ENCODE measurements at regions not wholly inside any gene's neighbourhood (a gene's known extent, or its start where the extent isn't known, plus 50 kb on each side); places are given as distances from the start of the nearest gene placed in this dataset.
"Not testable (repeated sequence)": the region's sequence is repeated elsewhere in the genome, so short reads cannot be mapped to it uniquely, and the experiment has no call there.

DNA sequence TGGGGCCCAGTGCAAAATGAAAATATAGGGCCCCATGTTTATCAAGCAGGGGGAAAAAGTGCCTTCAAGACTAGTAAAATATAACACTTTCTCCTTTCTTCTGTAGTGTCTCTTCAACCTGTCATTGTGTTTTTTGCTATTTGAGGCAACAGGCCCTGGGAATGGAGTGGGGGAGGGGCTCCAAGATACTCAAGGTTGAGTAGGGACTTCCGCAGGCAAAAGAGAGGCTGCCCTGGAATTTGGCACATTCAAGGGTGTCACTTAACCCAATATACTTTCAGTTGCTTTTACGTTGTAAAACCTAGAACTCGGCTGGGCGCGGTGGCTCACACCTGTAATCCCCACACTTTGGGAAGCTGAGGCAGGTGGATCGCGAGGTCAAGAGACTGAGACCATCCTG, 154.9 kb downstream of the ALDH8A1 start:
- Histone ChIP-seq H3K27ac (no peak overlapping the region), H3K27me3 (ENCODE audit: insufficient read depth, low read depth, severe bottlenecking) (no peaks in the 10 kb centered on the region), H3K4me3 (ENCODE audit: low read depth, low read length) (no peak overlapping the region), H3K36me3 (no peaks in the 10 kb centered on the region), H3K9me3 (ENCODE audit: severe bottlenecking) (peaks cover 10% of the 10 kb centered on the region)
- TF ChIP-seq, protein P1, sequence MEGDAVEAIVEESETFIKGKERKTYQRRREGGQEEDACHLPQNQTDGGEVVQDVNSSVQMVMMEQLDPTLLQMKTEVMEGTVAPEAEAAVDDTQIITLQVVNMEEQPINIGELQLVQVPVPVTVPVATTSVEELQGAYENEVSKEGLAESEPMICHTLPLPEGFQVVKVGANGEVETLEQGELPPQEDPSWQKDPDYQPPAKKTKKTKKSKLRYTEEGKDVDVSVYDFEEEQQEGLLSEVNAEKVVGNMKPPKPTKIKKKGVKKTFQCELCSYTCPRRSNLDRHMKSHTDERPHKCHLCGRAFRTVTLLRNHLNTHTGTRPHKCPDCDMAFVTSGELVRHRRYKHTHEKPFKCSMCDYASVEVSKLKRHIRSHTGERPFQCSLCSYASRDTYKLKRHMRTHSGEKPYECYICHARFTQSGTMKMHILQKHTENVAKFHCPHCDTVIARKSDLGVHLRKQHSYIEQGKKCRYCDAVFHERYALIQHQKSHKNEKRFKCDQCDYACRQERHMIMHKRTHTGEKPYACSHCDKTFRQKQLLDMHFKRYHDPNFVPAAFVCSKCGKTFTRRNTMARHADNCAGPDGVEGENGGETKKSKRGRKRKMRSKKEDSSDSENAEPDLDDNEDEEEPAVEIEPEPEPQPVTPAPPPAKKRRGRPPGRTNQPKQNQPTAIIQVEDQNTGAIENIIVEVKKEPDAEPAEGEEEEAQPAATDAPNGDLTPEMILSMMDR (IDR thresholded peaks at IDR 0.05; ENCODE audit: low read depth, low read length) = no peak
- no peak for DNase-seq

DNA sequence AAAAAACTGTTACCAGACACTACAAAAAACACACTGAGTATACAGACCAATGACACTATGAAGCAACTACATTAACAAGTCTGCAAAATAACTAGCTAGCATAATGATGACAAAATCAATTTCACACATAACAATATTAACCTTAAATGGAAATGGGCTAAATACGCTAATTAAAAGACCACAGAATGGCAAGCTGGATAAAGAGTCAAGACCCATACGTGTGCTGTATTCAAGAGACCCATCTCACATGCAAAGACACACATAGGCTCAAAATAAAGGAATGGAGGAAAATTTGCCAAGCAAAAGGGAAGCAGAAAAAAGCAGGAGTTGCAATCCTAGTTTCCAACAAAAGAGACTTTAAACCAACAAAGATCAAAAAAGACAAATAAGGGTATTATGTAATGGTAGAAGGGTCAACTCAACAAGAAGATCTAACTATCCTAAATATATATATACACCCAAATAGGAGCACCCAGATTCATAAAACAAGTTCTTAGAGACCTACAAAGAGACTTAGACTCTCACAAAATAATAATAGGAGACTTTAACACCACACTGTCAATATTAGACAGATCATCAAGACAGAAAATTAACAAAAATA, 158.6 kb downstream of the ALDH8A1 start:
- H3K36me3 ChIP-seq; H3K27me3 ChIP-seq (ENCODE audit: insufficient read depth, low read depth, severe bottlenecking); DNase-seq; H3K27ac ChIP-seq; H3K4me3 ChIP-seq (ENCODE audit: low read depth, low read length): not testable (repeated sequence)
- H3K9me3 ChIP-seq (ENCODE audit: severe bottlenecking) = peaks cover 10% of the 10 kb centered on the region

DNA sequence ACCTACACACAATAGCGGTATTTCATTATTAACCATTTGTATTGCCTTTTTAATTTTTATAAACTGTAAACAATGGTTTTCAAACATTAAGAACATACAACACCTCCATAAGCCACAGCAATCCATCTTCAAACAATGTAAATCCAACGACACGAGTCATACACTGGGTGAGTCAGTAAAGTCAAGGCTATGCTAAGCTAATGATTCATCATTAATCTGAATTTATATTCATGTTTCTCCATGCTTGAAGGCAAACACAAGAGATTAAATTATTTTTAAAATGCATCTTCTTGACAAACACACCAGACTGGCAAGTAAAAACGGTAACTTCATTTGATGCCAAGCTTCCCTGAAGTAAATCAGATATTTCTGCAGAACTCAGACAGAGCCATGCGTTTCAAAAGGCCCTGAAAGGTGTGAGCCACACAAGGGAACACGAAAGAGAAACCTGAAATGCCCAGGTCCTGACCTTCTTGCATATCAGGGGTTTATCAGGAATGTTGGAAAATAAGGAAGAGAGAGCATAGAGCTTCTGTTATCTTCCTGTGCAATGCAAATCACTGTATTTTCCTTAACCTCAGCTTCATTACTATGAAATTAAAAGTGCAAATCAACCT, 162.5 kb downstream of the ALDH8A1 start:
- peaks cover 10% of the 10 kb centered on the region for H3K9me3 ChIP-seq (ENCODE audit: severe bottlenecking)
- TF ChIP-seq, protein P1 (IDR thresholded peaks at IDR 0.05; ENCODE audit: low read depth, low read length) = no peak
- no peak overlapping the region for H3K27ac ChIP-seq
- no peak for DNase-seq
- no peaks in the 10 kb centered on the region for H3K27me3 ChIP-seq (ENCODE audit: insufficient read depth, low read depth, severe bottlenecking)
- H3K4me3 ChIP-seq (ENCODE audit: low read depth, low read length) = no peak overlapping the region
- H3K36me3 ChIP-seq = no peaks in the 10 kb centered on the region

DNA sequence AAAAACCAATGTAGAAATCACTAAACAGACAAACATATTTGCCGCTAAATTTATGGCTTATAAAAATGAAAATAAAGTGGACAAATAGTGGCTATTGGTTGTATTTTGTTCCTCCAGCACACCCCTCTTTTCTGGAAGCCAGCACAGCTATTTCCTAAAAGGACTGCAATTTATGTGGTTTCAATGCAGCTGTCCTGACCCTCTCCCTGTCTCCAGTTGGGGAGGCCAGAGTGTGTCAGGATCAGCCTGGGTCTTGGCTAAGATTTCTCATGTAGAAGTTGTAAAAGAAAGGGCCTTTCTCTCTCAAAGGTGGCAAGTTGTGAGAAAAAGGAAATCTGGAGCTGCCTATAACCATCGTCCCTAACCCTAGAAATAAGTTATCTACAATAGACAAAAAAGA, 165.6 kb downstream of the ALDH8A1 start:
- Histone ChIP-seq H3K9me3 (ENCODE audit: severe bottlenecking) (no peaks in the 10 kb centered on the region), H3K36me3 (no peaks in the 10 kb centered on the region), H3K4me3 (ENCODE audit: low read depth, low read length) (no peak overlapping the region), H3K27ac (no peak overlapping the region), H3K27me3 (ENCODE audit: insufficient read depth, low read depth, severe bottlenecking) (no peaks in the 10 kb centered on the region)
- no peak for DNase-seq
- TF ChIP-seq, protein P1 (IDR thresholded peaks at IDR 0.05; ENCODE audit: low read depth, low read length) = no peak

DNA sequence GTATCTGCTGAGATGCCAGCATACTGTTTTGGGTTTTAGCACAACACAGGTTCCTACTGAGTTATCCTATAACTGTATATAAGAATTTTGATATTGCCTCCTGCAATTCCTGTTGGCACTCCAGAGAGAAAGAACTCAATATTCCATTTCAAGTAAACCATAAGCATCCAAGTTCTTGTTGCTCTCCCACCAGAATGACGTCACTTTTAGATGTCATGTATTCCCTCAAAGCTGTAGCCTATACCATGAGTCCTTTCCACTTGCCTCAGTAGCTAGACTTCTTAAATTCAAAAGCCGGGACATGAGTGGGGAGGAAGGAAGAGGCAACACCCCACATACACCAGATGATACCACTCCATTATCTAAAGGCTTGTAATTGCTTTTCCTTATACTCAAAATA, 171.5 kb downstream of the ALDH8A1 start:
- TF ChIP-seq, protein P1 (IDR thresholded peaks at IDR 0.05; ENCODE audit: low read depth, low read length) = no peak
- no peak for DNase-seq
- no peaks in the 10 kb centered on the region for H3K36me3 ChIP-seq
- H3K4me3 ChIP-seq (ENCODE audit: low read depth, low read length) = no peak overlapping the region
- no peak overlapping the region for H3K27ac ChIP-seq
- H3K9me3 ChIP-seq (ENCODE audit: severe bottlenecking) = no peaks in the 10 kb centered on the region
- H3K27me3 ChIP-seq (ENCODE audit: insufficient read depth, low read depth, severe bottlenecking) = no peaks in the 10 kb centered on the region

DNA sequence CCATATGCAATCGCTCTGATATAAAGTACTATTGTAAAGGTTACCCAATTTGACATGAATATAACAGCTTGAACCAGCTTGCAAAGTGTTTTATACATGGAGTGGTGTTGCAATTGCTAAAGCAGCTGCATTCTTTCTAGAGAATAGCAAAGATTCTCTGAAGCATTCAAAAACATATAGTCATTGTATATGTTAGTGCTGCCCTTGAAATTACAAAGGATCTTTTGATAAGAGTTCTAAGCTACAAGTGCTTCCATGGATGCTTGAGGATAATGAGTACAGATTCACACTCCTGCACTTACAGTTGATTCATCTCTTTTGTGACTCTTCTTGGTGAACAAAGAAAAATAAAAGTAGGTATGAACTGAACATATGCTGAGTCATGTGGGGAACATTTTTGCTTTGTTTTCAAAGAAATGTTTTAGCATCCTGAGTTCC, 175.7 kb downstream of the ALDH8A1 start:
- Histone ChIP-seq H3K27me3 (ENCODE audit: insufficient read depth, low read depth, severe bottlenecking) (no peaks in the 10 kb centered on the region), H3K27ac (no peak overlapping the region), H3K36me3 (no peaks in the 10 kb centered on the region), H3K4me3 (ENCODE audit: low read depth, low read length) (no peak overlapping the region), H3K9me3 (ENCODE audit: severe bottlenecking) (no peaks in the 10 kb centered on the region)
- no peak for DNase-seq
- TF ChIP-seq, protein P1 (IDR thresholded peaks at IDR 0.05; ENCODE audit: low read depth, low read length) = no peak

Data from WERI-Rb-1 (cell line).